ENCODE measurements at regions not wholly inside any gene's neighbourhood (a gene's known extent, or its start where the extent isn't known, plus 50 kb on each side); places are given as distances from the start of the nearest gene placed in this dataset.

DNA sequence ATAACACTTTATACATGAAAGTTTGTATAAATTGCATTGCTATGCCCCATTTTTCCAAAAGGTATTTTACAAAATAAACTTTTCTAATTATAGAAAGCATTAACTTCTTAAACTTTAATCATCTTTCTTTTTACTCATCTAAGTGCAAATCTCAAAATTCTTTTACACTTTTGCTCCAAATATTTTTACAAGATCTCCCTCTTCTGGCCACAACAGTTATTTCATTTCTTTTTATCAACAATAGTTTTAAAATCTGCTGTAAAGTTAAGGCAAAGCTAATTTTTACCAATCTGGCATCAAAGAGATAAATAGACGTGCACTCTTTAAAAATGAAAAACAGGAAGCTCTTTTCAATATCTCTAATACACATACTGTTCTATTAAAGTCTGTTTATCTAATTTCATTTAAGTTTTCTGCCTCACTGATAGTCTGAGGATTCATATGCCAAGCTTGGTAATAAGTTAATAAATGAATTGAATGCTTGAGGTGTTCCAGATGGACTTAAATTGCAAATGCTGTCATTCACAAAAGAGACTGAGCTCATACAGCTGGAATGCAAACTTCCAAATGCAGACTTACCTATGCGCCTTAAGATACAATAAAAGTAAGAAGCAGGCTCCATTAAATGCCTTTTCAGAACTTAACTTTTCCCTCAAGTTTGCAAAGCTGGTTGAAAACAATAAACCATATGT lies 583.0 kb upstream of the ATXN8OS start:
- TF ChIP-seq EZH2 (IDR thresholded peaks at IDR 0.05; ENCODE audit: low read length): no peak
- TF ChIP-seq, protein P1, sequence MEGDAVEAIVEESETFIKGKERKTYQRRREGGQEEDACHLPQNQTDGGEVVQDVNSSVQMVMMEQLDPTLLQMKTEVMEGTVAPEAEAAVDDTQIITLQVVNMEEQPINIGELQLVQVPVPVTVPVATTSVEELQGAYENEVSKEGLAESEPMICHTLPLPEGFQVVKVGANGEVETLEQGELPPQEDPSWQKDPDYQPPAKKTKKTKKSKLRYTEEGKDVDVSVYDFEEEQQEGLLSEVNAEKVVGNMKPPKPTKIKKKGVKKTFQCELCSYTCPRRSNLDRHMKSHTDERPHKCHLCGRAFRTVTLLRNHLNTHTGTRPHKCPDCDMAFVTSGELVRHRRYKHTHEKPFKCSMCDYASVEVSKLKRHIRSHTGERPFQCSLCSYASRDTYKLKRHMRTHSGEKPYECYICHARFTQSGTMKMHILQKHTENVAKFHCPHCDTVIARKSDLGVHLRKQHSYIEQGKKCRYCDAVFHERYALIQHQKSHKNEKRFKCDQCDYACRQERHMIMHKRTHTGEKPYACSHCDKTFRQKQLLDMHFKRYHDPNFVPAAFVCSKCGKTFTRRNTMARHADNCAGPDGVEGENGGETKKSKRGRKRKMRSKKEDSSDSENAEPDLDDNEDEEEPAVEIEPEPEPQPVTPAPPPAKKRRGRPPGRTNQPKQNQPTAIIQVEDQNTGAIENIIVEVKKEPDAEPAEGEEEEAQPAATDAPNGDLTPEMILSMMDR (optimal IDR thresholded peaks at IDR 0.05 in 1 of 3, IDR thresholded peaks at IDR 0.05 in 1 of 3, conservative IDR thresholded peaks at IDR 0.05 in 1 of 3; ENCODE audit: extremely low read depth in 1 of 3, insufficient read depth in 2 of 3, low read length in 3 of 3): no peak

All from keratinocyte (primary cell).